CD14-positive monocyte (primary cell): ENCODE measurements at regions not wholly inside any gene's neighbourhood (a gene's known extent, or its start where the extent isn't known, plus 50 kb on each side); places are given as distances from the start of the nearest gene placed in this dataset.

ENCODE experiments used
- DNase-seq, 3 donors: peaks; one replicate each; pipeline ENCODE4 v3.0.0-alpha.2; 2011 to 2022
- H2AFZ ChIP-seq: 2 replicates; pipeline ENCODE4 v1.6.0; 2012; ENCODE audit warnings: mild to moderate bottlenecking, low read depth, low read length, inconsistent platforms; ENCODE audit not compliant: insufficient read depth, poor library complexity, severe bottlenecking
- H3K27ac ChIP-seq, 2 donors: 1 replicate in 1 of 2; 2 replicates in 1 of 2; pipeline ENCODE4 v1.5.1; 2012 to 2013; ENCODE audit warnings: low read length in 2 of 2, control low read depth in 1 of 2, inconsistent platforms in 1 of 2, low read depth in 1 of 2, mild to moderate bottlenecking in 1 of 2
- H3K27me3 ChIP-seq, 2 donors: one replicate each; pipeline versions ENCODE4 v1.6.0 to v1.6.1; 2011 to 2013; ENCODE audit warnings: low read length in 2 of 2; ENCODE audit not compliant: control insufficient read depth in 2 of 2, insufficient read depth in 2 of 2
- H3K36me3 ChIP-seq, 2 donors: replicated peaks in 1 of 2; 1 replicate in 1 of 2; 2 replicates in 1 of 2; pipeline versions ENCODE4 v1.5.1 to v1.6.1; 2012 to 2013; ENCODE audit warnings: low read length in 2 of 2, control low read depth in 1 of 2, inconsistent platforms in 1 of 2, mild to moderate bottlenecking in 1 of 2; ENCODE audit not compliant: insufficient read depth in 2 of 2, control insufficient read depth in 1 of 2
- H3K4me1 ChIP-seq, 2 donors: 1 replicate in 1 of 2; 2 replicates in 1 of 2; pipeline versions ENCODE4 v1.5.1 to v1.6.1; 2012 to 2013; ENCODE audit warnings: low read length in 2 of 2, control low read depth in 1 of 2, inconsistent platforms in 1 of 2, mild to moderate bottlenecking in 1 of 2, moderate library complexity in 1 of 2; ENCODE audit not compliant: insufficient read depth in 2 of 2, control insufficient read depth in 1 of 2
- H3K4me2 ChIP-seq: replicated peaks from 2 replicates; pipeline ENCODE3; 2012; ENCODE audit warnings: low read length, moderate library complexity, mild to moderate bottlenecking; ENCODE audit not compliant: poor library complexity, severe bottlenecking; ENCODE audit errors: extremely low read depth
- H3K4me3 ChIP-seq, 3 experiments: fragments of 200-600 bp in 1 of 3; sonication (generic) in 1 of 3; replicated peaks in 1 of 3; 1 replicate in 2 of 3; 2 replicates in 1 of 3; pipeline ENCODE4 v1.5.1; 2011 to 2013; ENCODE audit warnings: low read length in 3 of 3, mild to moderate bottlenecking in 3 of 3, control low read depth in 2 of 3, low read depth in 2 of 3, inconsistent platforms in 1 of 3, moderate library complexity in 1 of 3
- H3K79me2 ChIP-seq: 2 replicates; pipeline ENCODE4 v1.6.0; 2012; ENCODE audit warnings: mild to moderate bottlenecking, control low read depth, inconsistent platforms, low read length, moderate library complexity; ENCODE audit not compliant: insufficient read depth
- H3K9ac ChIP-seq: 2 replicates; pipeline ENCODE4 v1.6.0; 2017; ENCODE audit warnings: low read length, mild to moderate bottlenecking; ENCODE audit not compliant: insufficient read depth, poor library complexity, severe bottlenecking
- H3K9me3 ChIP-seq, 2 donors: replicated peaks in 1 of 2; 1 replicate in 1 of 2; 2 replicates in 1 of 2; pipeline versions ENCODE4 v1.5.1 to v1.6.1; 2012 to 2013; ENCODE audit warnings: low read length in 2 of 2, control low read depth in 1 of 2; ENCODE audit not compliant: control insufficient read depth in 1 of 2, insufficient read depth in 1 of 2
- H4K20me1 ChIP-seq: 2 replicates; pipeline ENCODE4 v1.6.0; 2012; ENCODE audit warnings: mild to moderate bottlenecking, low read length, control low read depth, moderate library complexity; ENCODE audit not compliant: insufficient read depth
- H3K27ac Mint-ChIP-seq, 7 donors: one replicate each; pipeline ENCODE4 v1.8.0; 2020; ENCODE audit warnings: mild to moderate bottlenecking in 7 of 7, mixed read lengths in 7 of 7, moderate library complexity in 6 of 7, inconsistent platforms in 2 of 7
- H3K27me3 Mint-ChIP-seq, 3 donors: one replicate each; pipeline ENCODE4 v1.8.0; 2021 to 2022; ENCODE audit warnings: low read depth in 3 of 3, mild to moderate bottlenecking in 3 of 3, mixed read lengths in 3 of 3, moderate library complexity in 3 of 3, inconsistent platforms in 1 of 3
- H3K36me3 Mint-ChIP-seq, 2 donors: one replicate each; pipeline ENCODE4 v1.8.0; 2020; ENCODE audit warnings: mixed read lengths in 2 of 2, inconsistent platforms in 1 of 2, mild to moderate bottlenecking in 1 of 2
- H3K4me1 Mint-ChIP-seq: one replicate; pipeline ENCODE4 v1.8.0; 2020; ENCODE audit warnings: mild to moderate bottlenecking, mixed read lengths
- H3K4me3 Mint-ChIP-seq, 2 donors: one replicate each; pipeline ENCODE4 v1.8.0; 2020; ENCODE audit warnings: mild to moderate bottlenecking in 2 of 2, mixed read lengths in 2 of 2, moderate library complexity in 1 of 2
- H3K9me3 Mint-ChIP-seq, 7 donors: one replicate each; pipeline ENCODE4 v1.8.0; 2020 to 2022; ENCODE audit warnings: mixed read lengths in 7 of 7, mild to moderate bottlenecking in 6 of 7, moderate library complexity in 6 of 7, inconsistent platforms in 2 of 7
- CTCF ChIP-seq: fragments of 200-600 bp; IDR thresholded peaks from one replicate; pipeline ENCODE4 v1.8.0; 2022; ENCODE audit warnings: antibody characterized with exemption, mild to moderate bottlenecking
- WGBS: methylation state at CpG from one replicate; pipeline ENCODE4 v1.1.5; 2013; ENCODE audit warnings: missing lambda C conversion rate; ENCODE audit not compliant: insufficient coverage; 5-methylcytosine and 5-hydroxymethylcytosine counted together
- intact Hi-C, 2 donors: fragments of 100-400 bp; cut with micrococcal nuclease; formaldehyde crosslinking; loops; one replicate each; pipeline versions ENCODE4 v1.15.0 to v1.15.1; 2023

DNA sequence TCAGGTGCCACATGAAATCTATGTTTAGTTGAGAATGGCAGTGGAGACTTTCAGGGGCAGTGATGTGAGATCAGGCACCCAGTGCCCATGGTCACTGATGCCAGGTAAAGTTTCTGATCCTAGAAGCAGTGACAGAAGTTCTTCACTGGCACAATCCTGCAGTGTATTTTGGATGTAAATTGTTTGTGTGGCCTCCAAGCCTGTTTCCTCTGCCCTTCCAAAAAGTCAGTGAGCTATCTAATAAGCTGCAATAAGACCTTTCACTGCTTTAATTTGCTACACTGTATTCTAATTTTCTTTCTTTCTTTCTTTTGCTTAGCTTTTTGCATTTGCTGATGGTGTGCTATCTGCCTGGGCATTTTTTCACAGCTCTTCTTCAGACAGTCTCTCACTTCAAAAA is 1348.6 kb downstream of the ADGRL3 start:
- Mint-ChIP-seq H3K4me3 (no peak overlapping the region), H3K36me3 (no peaks in the 10 kb centered on the region), H3K27me3 (peaks cover 0 to 3% (median 1%) of the 10 kb centered on the region in 3 donors), H3K9me3 (peaks cover 0 to 6% (median 0%) of the 10 kb centered on the region in 7 donors), H3K27ac (no peak overlapping the region), H3K4me1 (no peaks in the 10 kb centered on the region)
- H3K36me3 ChIP-seq: no peaks in the 10 kb centered on the region
- no peaks in the 10 kb centered on the region for H3K4me1 ChIP-seq
- H4K20me1 ChIP-seq: no peaks in the 10 kb centered on the region
- no peak overlapping the region for H3K4me2 ChIP-seq
- no peaks in the 10 kb centered on the region for H3K79me2 ChIP-seq
- H3K9me3 ChIP-seq: no peaks in the 10 kb centered on the region
- no peak for DNase-seq
- no peak overlapping the region for H3K27ac ChIP-seq
- TF ChIP-seq CTCF: no peak
- intact Hi-C loops: no loop called here
- no peaks in the 10 kb centered on the region for H3K27me3 ChIP-seq
- no peak overlapping the region for H3K4me3 ChIP-seq
- H3K9ac ChIP-seq: no peak overlapping the region
- no peak overlapping the region for H2AFZ ChIP-seq

DNA sequence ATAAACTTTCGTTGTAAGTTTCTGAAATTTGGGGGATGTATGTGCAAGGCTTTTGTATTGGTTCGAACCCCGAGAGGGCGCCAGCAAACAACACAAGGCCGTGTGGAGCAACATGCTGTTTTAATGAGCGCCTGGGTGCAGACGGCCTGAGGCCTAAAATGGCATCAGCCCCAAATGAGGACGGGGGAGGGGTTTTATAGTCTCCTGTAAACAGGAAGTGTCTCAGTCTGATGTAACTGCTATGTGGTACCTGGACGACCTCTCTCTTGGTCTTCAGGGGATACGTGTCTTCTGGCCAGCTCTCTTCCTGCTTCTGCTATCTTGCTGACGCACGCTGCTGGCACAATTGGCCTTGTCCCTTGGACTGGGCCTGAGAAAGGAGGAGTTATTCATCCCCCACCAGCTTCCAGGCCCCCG is 1348.0 kb downstream of the ADGRL3 start:
- Mint-ChIP-seq H3K36me3 (no peaks in the 10 kb centered on the region), H3K27ac (no peak overlapping the region)

More for the DNA sequence above, 1348.0 kb downstream of the ADGRL3 start:
- Histone ChIP-seq H3K4me2 (no peak overlapping the region), H2AFZ (no peak overlapping the region), H4K20me1 (no peaks in the 10 kb centered on the region), H3K4me1 (no peaks in the 10 kb centered on the region), H3K9ac (no peak overlapping the region), H3K4me3 (no peak overlapping the region), H3K9me3 (no peaks in the 10 kb centered on the region), H3K27ac (no peak overlapping the region), H3K79me2 (no peaks in the 10 kb centered on the region), H3K36me3 (no peaks in the 10 kb centered on the region), H3K27me3 (no peaks in the 10 kb centered on the region)
- no peaks in the 10 kb centered on the region for H3K4me1 Mint-ChIP-seq
- peaks cover 0 to 6% (median 0%) of the 10 kb centered on the region in 7 donors for H3K9me3 Mint-ChIP-seq
- H3K27me3 Mint-ChIP-seq: peaks cover 0 to 3% (median 1%) of the 10 kb centered on the region in 3 donors
- no peak for DNase-seq
- H3K4me3 Mint-ChIP-seq: no peak overlapping the region
- TF ChIP-seq CTCF: no peak
- intact Hi-C loops: no loop called here
- WGBS: 77% methylated on average over 8 of the region's 13 CpGs
